GM13976 (cell line): ENCODE measurements at regions not wholly inside any gene's neighbourhood (a gene's known extent, or its start where the extent isn't known, plus 50 kb on each side); places are given as distances from the start of the nearest gene placed in this dataset.

Source experiments
- DNase-seq: peaks from one replicate; pipeline ENCODE4 v3.0.0; 2012; ENCODE audit warnings: low spot score
- in situ Hi-C: fragments of 300-500 bp; cut with MboI; formaldehyde crosslinking; loops from one replicate; pipeline ENCODE4 v1.12.0; 2022; ENCODE audit warnings: low sequenced_read_pairs, mixed read lengths, inconsistent platforms; ENCODE audit not compliant: unreplicated experiment
- TF ChIP-seq, protein P1 (sequence below): IDR thresholded peaks from 2 replicates; pipeline ENCODE4 v1.5.1; 2012; ENCODE audit warnings: borderline replicate concordance, mild to moderate bottlenecking; ENCODE audit not compliant: insufficient read depth; ENCODE audit errors: extremely low read depth, missing control alignments, control extremely low read depth

DNA sequence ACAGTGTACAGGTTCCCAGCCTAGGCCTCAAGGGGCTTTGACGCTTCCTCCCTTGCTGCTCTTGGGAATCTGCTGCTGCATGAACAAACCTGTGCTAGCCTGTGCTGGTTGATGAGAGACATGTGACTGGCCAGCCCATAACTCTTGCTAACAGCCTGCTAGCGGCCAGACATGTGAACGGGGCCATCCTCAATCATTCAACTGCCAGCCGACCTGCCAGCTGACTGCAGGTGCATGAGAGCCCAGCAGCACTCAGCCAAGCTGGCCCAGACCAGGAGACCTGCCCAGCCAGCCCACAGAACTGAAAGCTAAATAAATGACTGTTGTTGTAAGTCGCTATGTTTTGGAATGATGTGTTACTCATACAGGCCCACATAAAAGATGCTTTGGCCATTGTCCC is 82.4 kb upstream of the DLG1 start:
- in situ Hi-C loops, result no loop called here
- DNase-seq, result no peak
- TF ChIP-seq, protein P1, sequence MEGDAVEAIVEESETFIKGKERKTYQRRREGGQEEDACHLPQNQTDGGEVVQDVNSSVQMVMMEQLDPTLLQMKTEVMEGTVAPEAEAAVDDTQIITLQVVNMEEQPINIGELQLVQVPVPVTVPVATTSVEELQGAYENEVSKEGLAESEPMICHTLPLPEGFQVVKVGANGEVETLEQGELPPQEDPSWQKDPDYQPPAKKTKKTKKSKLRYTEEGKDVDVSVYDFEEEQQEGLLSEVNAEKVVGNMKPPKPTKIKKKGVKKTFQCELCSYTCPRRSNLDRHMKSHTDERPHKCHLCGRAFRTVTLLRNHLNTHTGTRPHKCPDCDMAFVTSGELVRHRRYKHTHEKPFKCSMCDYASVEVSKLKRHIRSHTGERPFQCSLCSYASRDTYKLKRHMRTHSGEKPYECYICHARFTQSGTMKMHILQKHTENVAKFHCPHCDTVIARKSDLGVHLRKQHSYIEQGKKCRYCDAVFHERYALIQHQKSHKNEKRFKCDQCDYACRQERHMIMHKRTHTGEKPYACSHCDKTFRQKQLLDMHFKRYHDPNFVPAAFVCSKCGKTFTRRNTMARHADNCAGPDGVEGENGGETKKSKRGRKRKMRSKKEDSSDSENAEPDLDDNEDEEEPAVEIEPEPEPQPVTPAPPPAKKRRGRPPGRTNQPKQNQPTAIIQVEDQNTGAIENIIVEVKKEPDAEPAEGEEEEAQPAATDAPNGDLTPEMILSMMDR, result no peak

DNA sequence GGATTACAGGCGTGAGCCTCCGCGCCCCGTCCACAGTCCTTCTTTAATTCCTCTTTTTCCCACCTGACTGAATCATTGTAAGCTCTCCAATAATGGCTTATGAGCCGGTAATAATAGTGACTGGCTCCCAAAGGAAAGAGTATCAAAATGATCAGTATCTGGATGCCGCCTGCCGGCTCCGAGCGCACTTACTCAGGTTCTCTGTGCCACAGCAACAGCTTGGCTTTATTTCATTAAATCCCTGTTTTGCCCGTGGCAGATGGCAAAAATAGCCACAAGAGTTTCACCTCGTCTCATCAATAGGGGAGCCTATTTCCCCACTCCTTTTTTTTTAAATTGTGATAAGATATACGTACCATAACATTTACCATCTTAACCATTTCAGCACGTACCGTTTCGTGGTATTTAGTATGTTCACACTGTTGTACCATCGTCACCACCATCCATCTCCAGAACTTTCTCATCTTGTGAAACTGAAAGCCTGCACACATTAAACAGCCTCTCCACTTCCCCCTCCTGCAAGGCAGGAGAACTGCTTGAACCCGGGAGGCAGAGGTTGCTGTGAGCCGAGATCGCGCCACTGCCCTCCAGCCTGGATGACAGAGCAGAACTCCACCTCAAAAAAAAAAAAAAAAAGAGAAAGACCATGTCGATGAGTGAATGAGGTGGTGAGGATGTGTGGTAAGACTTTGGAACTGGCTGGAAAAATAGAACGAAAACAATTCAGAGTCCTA is 80.7 kb upstream of the DLG1 start:
- TF ChIP-seq, protein P1, result no peak

DNA sequence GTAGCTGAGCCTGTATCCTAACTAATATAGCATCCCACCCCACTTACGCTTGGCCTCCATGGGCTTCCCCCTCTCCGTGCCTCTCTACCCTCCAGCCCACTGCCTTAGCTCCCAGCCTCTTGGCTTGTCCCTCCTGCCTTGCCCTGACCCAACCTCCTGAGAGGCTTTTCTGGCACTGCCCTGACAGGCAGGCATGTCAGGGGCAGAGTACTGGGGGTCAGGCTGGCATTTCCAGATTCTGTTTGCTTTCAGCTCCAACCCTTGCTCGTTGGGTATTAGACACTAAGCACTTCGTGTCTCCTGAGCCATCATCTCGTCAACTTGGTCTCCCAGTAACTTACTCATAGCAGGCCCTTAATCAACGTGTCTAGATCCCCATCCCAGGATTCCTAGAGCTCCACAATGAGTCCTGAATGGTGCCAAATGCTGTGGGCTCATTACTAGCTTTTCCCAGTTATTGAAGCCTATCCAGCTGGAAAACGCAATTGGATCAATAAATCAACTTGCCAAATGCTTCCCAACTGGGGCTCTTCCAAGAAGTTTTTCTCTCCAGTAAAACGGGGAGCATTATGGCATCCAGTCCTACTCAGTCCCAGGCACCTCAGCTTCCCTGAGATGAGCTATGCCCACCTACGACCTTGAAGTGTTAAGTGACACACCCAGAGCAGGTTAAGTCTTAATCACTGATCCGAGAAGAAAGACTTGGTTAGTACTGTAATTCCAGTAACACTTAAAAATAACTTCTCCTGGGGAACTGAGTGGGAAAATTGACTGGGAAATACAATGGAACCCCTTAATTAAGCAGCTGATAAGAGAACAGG is 78.5 kb upstream of the DLG1 start:
- in situ Hi-C loops, result no loop called here
- TF ChIP-seq, protein P1, result no peak
- DNase-seq, result no peak

More for the DNA sequence above, 80.7 kb upstream of the DLG1 start:
- in situ Hi-C loops, result no loop called here
- no peak for DNase-seq

DNA sequence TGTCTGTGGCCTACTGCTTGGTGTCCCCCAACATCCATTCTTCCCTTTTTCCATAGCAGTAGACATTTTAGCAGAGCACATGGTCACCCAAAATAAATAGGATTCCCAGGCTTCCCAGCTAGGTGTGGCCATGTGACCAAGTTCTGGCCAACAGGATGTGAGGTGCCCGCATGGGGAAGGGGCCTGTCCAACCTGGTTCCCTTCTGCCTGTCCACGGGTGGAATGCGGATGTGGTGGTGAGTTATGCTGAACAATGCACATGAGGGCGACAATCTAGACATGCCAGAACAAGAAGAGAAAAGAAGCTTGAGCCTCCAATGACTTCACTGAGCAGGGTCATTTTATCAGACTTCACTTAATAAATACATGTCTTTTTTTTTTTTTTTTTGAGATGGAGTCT is 77.6 kb upstream of the DLG1 start:
- TF ChIP-seq, protein P1, result no peak
- in situ Hi-C loops, result no loop called here
- DNase-seq, result no peak

DNA sequence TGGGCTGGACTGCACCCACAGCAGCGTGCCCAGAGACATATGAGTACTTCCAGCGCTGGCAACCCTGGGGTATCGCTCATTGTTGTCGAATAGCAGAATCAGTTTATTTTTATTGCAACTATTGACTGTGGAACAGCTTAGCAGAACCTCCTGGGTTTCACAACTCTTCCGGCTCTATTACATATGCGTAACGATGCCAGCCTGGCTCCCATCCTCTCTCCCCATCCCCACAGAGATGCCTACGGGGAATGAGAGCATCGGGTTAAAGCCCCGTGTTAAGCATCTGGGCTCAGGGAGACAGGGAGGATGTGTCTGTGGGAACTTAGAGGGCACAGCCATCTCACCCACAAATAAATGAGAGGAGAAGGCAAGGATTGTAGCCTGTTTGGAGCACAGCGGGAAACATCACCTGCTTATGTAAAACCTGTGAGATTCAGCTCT is 76.6 kb upstream of the DLG1 start:
- in situ Hi-C loops, result no loop called here

DNA sequence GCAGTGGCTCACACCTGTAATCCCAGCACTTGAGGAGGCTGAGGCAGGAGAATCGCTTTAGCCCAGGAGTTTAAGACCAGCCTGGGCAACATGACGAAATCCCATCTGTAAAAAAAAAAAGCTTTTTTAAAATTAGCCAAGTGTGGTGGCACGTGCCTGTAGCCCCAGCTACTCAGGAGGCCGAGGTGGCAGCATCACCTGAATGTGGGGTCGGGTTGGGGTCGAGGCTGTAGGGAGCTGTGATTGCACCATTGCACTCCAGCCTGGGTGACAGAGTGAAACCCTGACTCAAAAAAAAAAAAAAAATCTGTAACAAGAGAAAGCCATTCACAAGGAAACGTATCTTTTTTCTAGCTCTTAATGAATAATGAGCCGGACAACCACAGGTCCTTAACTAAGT is 74.7 kb upstream of the DLG1 start:
- DNase-seq, result no peak
- TF ChIP-seq, protein P1, result no peak
- in situ Hi-C loops, result no loop called here

More for the DNA sequence above, 76.6 kb upstream of the DLG1 start:
- TF ChIP-seq, protein P1, result no peak
- no peak for DNase-seq
